Pancreas (tissue), 10 donors: ENCODE measurements at regions not wholly inside any gene's neighbourhood (a gene's known extent, or its start where the extent isn't known, plus 50 kb on each side); places are given as distances from the start of the nearest gene placed in this dataset.

ENCODE experiments used
- ATAC-seq, 4 donors: fragments of 200-7000 bp; cut with Tn5 transposase; one replicate each; pipeline versions ENCODE4 v1.8.0 to v1.9.1; 2020; ENCODE audit warnings: mild to moderate bottlenecking in 4 of 4, moderate library complexity in 4 of 4
- DNase-seq, 6 donors: peaks; one replicate each; pipeline ENCODE4 v3.0.0-alpha.2; 2020
- FAIRE-seq: peaks from 2 replicates; lab custom pipeline; 2012; peaks lifted over from hg19 to GRCh38; lab: Jason Lieb, UNC
- H3K27ac ChIP-seq, 4 donors: fragments of 200-600 bp; sonication (generic); 1 replicate in 3 of 4; 2 replicates in 1 of 4; pipeline versions ENCODE4 v1.5.0 to v1.8.0; 2020
- H3K27me3 ChIP-seq, 4 donors: fragments of 200-600 bp; one replicate each; pipeline ENCODE4 v1.8.0; 2021
- H3K36me3 ChIP-seq, 3 donors: fragments of 200-600 bp; sonication (generic) in 1 of 3; one replicate each; pipeline versions ENCODE4 v1.5.0 to v1.8.0; 2020 to 2021
- H3K4me1 ChIP-seq, 3 donors: fragments of 200-600 bp; one replicate each; pipeline ENCODE4 v1.8.0; 2021
- H3K4me3 ChIP-seq, 4 donors: fragments of 200-600 bp; sonication (generic) in 2 of 4; one replicate each; pipeline versions ENCODE4 v1.5.0 to v1.8.0; 2020 to 2021
- H3K9me3 ChIP-seq, 4 donors: fragments of 200-600 bp; one replicate each; pipeline ENCODE4 v1.8.0; 2021
- CTCF ChIP-seq, 4 donors: fragments of 200-600 bp; sonication (generic) in 3 of 4; IDR thresholded peaks; one replicate each; pipeline versions ENCODE4 v1.5.0 to v1.8.0; 2021; ENCODE audit warnings: antibody characterized with exemption in 4 of 4
- WGBS, 2 donors: extraction: QIAGEN DNeasy Blood & Tissue Kit; methylation state at CpG; one replicate each; pipeline ENCODE4 v1.1.7; 2013; 5-methylcytosine and 5-hydroxymethylcytosine counted together
- intact Hi-C, 3 donors: fragments of 100-400 bp; cut with DNase I; formaldehyde crosslinking; loops; one replicate each; pipeline versions ENCODE4 v1.11.1 to v1.14.2; 2022
- donor health status: healthy with polysubstance abuse.
- donor health status: DM: no; HTN: no; CAD: no; lungs with moderate emphysema.
- donor health status: DM: no; HTN: no; CAD: no.
- donor health status: control.
- donor health status: control.
- donor health status: Bipolar disorder and iron deficiency.
- donor health status: DM: yes; HTN: yes; CAD: no.
- donor health status: DM: no; HTN: no; CAD: no.
- donor health status: DM: no; HTN: no; CAD: no.
- donor health status: DM: yes; HTN: yes; CAD: no.

- Histone ChIP-seq H3K27me3 (no peaks in the 10 kb centered on the region), H3K36me3 (no peaks in the 10 kb centered on the region), H3K9me3 (no peaks in the 10 kb centered on the region), H3K27ac (no peak overlapping the region), H3K4me1 (no peaks in the 10 kb centered on the region), H3K4me3 (no peak overlapping the region)
- FAIRE-seq (no peak), DNase-seq (no peak), ATAC-seq (peak in 1 of 4 donors; percentile 24)
- WGBS, 2 donors, result 88 to 92% methylated on average over 8 of the region's 8 CpGs
- TF ChIP-seq CTCF (IDR thresholded peaks at IDR 0.05), result no peak
- intact Hi-C loops, result no loop called here
Observed at GRCh38 chr6:135129136-135129856, 51.8 kb upstream of the MYB start.

GRCh38 chr6:135128268-135128914, 52.7 kb upstream of the MYB start:
- Histone ChIP-seq H3K4me1 (no peaks in the 10 kb centered on the region), H3K27ac (no peak overlapping the region), H3K9me3 (no peaks in the 10 kb centered on the region), H3K27me3 (no peaks in the 10 kb centered on the region), H3K36me3 (no peaks in the 10 kb centered on the region), H3K4me3 (no peak overlapping the region)
- FAIRE-seq, result no peak
- no peak for DNase-seq
- WGBS, 2 donors, result 77 to 87% methylated on average over 4 of the region's 4 CpGs
- intact Hi-C loops, result no loop called here
- no peak for TF ChIP-seq CTCF (IDR thresholded peaks at IDR 0.05)
- no peak for ATAC-seq

GRCh38 chr6:135126729-135127128, 54.4 kb upstream of the MYB start:
- TF ChIP-seq CTCF (IDR thresholded peaks at IDR 0.05), result no peak
- 71 to 75% methylated on average over 1 of the region's 1 CpG for WGBS, 2 donors
- no peaks in the 10 kb centered on the region for H3K9me3 ChIP-seq
- FAIRE-seq (no peak), ATAC-seq (no peak), DNase-seq (no peak)
- H3K4me3 ChIP-seq, result no peak overlapping the region
- no peak overlapping the region for H3K27ac ChIP-seq
- no peaks in the 10 kb centered on the region for H3K36me3 ChIP-seq
- H3K4me1 ChIP-seq, result no peaks in the 10 kb centered on the region
- no peaks in the 10 kb centered on the region for H3K27me3 ChIP-seq
- intact Hi-C loops, result no loop called here

GRCh38 chr6:135126034-135126433, 55.1 kb upstream of the MYB start:
- FAIRE-seq (no peak), ATAC-seq (no peak)

More at GRCh38 chr6:135126034-135126433, 55.1 kb upstream of the MYB start:
- no peaks in the 10 kb centered on the region for H3K36me3 ChIP-seq
- WGBS, 2 donors, result 93 to 95% methylated on average over 2 of the region's 2 CpGs
- no peaks in the 10 kb centered on the region for H3K4me1 ChIP-seq
- H3K27ac ChIP-seq, result no peak overlapping the region
- H3K9me3 ChIP-seq, result no peaks in the 10 kb centered on the region
- TF ChIP-seq CTCF (IDR thresholded peaks at IDR 0.05), result no peak
- H3K27me3 ChIP-seq, result no peaks in the 10 kb centered on the region
- H3K4me3 ChIP-seq, result no peak overlapping the region
- DNase-seq, result no peak
- intact Hi-C loops, result no loop called here
